GM19035 (cell line): ENCODE measurements at regions not wholly inside any gene's neighbourhood (a gene's known extent, or its start where the extent isn't known, plus 50 kb on each side); places are given as distances from the start of the nearest gene placed in this dataset.
"Not testable (repeated sequence)": the region's sequence is repeated elsewhere in the genome, so short reads cannot be mapped to it uniquely, and the experiment has no call there.

Experiments used
- ATAC-seq: cut with Tn5 transposase; IDR thresholded peaks from one replicate; pipeline ENCODE4 v1.9.1; 2021; ENCODE audit not compliant: unreplicated experiment

GRCh38 chr2:207354462-207354861 lies 175.3 kb upstream of the CREB1 start:
- no peak for ATAC-seq

- ATAC-seq = no peak
Measured at GRCh38 chr2:207356567-207356966, 173.2 kb upstream of the CREB1 start.

- no peak for ATAC-seq
Measured at GRCh38 chr2:207357216-207357615, 172.5 kb upstream of the CREB1 start.

- no peak for ATAC-seq
Measured at GRCh38 chr2:207362716-207363115, 167.0 kb upstream of the CREB1 start.

- ATAC-seq = no peak
Measured at GRCh38 chr2:207363761-207364290, 165.9 kb upstream of the CREB1 start.

GRCh38 chr2:207370646-207371045 lies 159.1 kb upstream of the CREB1 start:
- no peak for ATAC-seq

- ATAC-seq = no peak
Measured at GRCh38 chr2:207371877-207372276, 157.9 kb upstream of the CREB1 start.

- no peak for ATAC-seq
Measured at GRCh38 chr2:207372483-207372882, 157.3 kb upstream of the CREB1 start.

GRCh38 chr2:207375207-207375875 lies 154.4 kb upstream of the CREB1 start:
- ATAC-seq = no peak

GRCh38 chr2:207378620-207379019 lies 151.1 kb upstream of the CREB1 start:
- ATAC-seq = not testable (repeated sequence)

GRCh38 chr2:207385076-207385475 lies 144.7 kb upstream of the CREB1 start:
- no peak for ATAC-seq

GRCh38 chr2:207385903-207386302 lies 143.9 kb upstream of the CREB1 start:
- no peak for ATAC-seq

- no peak for ATAC-seq
Measured at GRCh38 chr2:207387001-207387571, 142.7 kb upstream of the CREB1 start.

- no peak for ATAC-seq
Measured at GRCh38 chr2:207390302-207391095, 139.3 kb upstream of the CREB1 start.

GRCh38 chr2:207394203-207394781 lies 135.5 kb upstream of the CREB1 start:
- no peak for ATAC-seq

- no peak for ATAC-seq
Measured at GRCh38 chr2:207394812-207395534, 134.8 kb upstream of the CREB1 start.

GRCh38 chr2:207395535-207396251 lies 134.1 kb upstream of the CREB1 start:
- no peak for ATAC-seq

GRCh38 chr2:207397917-207398655 lies 131.7 kb upstream of the CREB1 start:
- ATAC-seq = no peak

GRCh38 chr2:207399301-207399700 lies 130.5 kb upstream of the CREB1 start:
- ATAC-seq = no peak

GRCh38 chr2:207401338-207401737 lies 128.4 kb upstream of the CREB1 start:
- no peak for ATAC-seq
